A549 (cell line): ENCODE measurements at regions not wholly inside any gene's neighbourhood (a gene's known extent, or its start where the extent isn't known, plus 50 kb on each side); places are given as distances from the start of the nearest gene placed in this dataset.
"Not testable (repeated sequence)": the region's sequence is repeated elsewhere in the genome, so short reads cannot be mapped to it uniquely, and the experiment has no call there.

Experiments used
- ATAC-seq, 2 experiments: fragments of 200-7000 bp in 1 of 2; fragments of >200 bp in 1 of 2; cut with Nextera tagmentation in 1 of 2; cut with Tn5 transposase in 1 of 2; 3 replicates each; pipeline versions ENCODE4 v1.8.0 to v1.9.1; 2018 to 2020; ENCODE audit warnings: mild to moderate bottlenecking in 1 of 2, moderate library complexity in 1 of 2
- CTCF ChIA-PET: fragments of 300-600 bp; sonication (Branson Sonifier 250); formaldehyde crosslinking; extraction: SDS; loops from one replicate; lab custom pipeline; 2021; ENCODE audit warnings: antibody characterized with exemption, inconsistent platforms; lab: Yijun Ruan, JAX
- POLR2A ChIA-PET: fragments of 350-600 bp; formaldehyde crosslinking; extraction: SDS; loops from one replicate; lab custom pipeline; 2021; ENCODE audit warnings: antibody characterized with exemption, inconsistent platforms; lab: Yijun Ruan, JAX
- DNase-seq, 2 experiments: peaks; one replicate each; pipeline versions ENCODE4 v3.0.0 to v3.0.0-alpha.2; 2011 to 2016; ENCODE audit warnings: low read depth in 1 of 2, low spot score in 1 of 2
- FAIRE-seq: peaks from 2 replicates; lab custom pipeline; 2011; peaks lifted over from hg19 to GRCh38; lab: Jason Lieb, UNC
- H3K27ac ChIP-seq, 2 experiments: fragments of >200 bp; sonication (Bioruptor Twin); formaldehyde crosslinking; 3 replicates each; pipeline ENCODE4 v1.5.1; 2016 to 2017
- H3K4me1 ChIP-seq: fragments of >200 bp; sonication (Bioruptor Twin); formaldehyde crosslinking; 3 replicates; pipeline ENCODE4 v1.6.1; 2016
- H3K4me2 ChIP-seq: fragments of >200 bp; sonication (Bioruptor Twin); formaldehyde crosslinking; 3 replicates; pipeline ENCODE4 v1.6.1; 2016
- H3K4me3 ChIP-seq: fragments of >200 bp; sonication (Bioruptor Twin); formaldehyde crosslinking; 3 replicates; pipeline ENCODE4 v1.5.1; 2016
- H3K9me3 ChIP-seq: fragments of >200 bp; sonication (Bioruptor Twin); formaldehyde crosslinking; 3 replicates; pipeline ENCODE4 v1.6.1; 2016
- BHLHE40 ChIP-seq: IDR thresholded peaks from 2 replicates; pipeline ENCODE4 v1.6.1; 2012; ENCODE audit warnings: low read depth, low read length, inconsistent platforms
- CBX2 ChIP-seq: fragments of 200-600 bp; sonication (generic); IDR thresholded peaks from 2 replicates; pipeline ENCODE4 v1.6.1; 2016; ENCODE audit warnings: low read depth, mild to moderate bottlenecking, borderline replicate concordance
- EP300 ChIP-seq, 2 experiments: fragments of >200 bp; sonication (Bioruptor Twin); formaldehyde crosslinking; IDR thresholded peaks; 2 replicates in 1 of 2; 3 replicates in 1 of 2; pipeline ENCODE4 v1.6.1; 2016 to 2017
- FOSL2 ChIP-seq, 2 experiments: fragments of 450-650 bp in 1 of 2; fragments of >200 bp in 1 of 2; sonication (Bioruptor Twin) in 1 of 2; formaldehyde crosslinking; IDR thresholded peaks; 2 replicates each; pipeline versions ENCODE4 v1.5.0 to v1.6.1; 2016 to 2020; ENCODE audit warnings: mild to moderate bottlenecking in 1 of 2, moderate library complexity in 1 of 2
- FOXS1 ChIP-seq: fragments of 250-450 bp; sonication (Bioruptor Pico); IDR thresholded peaks from 2 replicates; pipeline ENCODE4 v1.5.0; 2020; ENCODE audit warnings: mild to moderate bottlenecking, moderate library complexity
- GATA3 ChIP-seq: IDR thresholded peaks from 2 replicates; pipeline ENCODE4 v1.6.1; 2012; ENCODE audit warnings: borderline replicate concordance
- HOXB13 ChIP-seq: fragments of 250-450 bp; sonication (Bioruptor Pico); IDR thresholded peaks from 2 replicates; pipeline ENCODE4 v1.5.0; 2020; ENCODE audit warnings: low read depth, mild to moderate bottlenecking, moderate library complexity
- MAFK ChIP-seq: fragments of 450-650 bp; IDR thresholded peaks from 2 replicates; pipeline ENCODE4 v1.6.1; 2014; ENCODE audit not compliant: partially characterized antibody
- MYC ChIP-seq: IDR thresholded peaks from 2 replicates; pipeline ENCODE4 v1.6.1; 2012; ENCODE audit warnings: mild to moderate bottlenecking, inconsistent platforms, low read length, improper control_type of control experiment, borderline replicate concordance
- NFE2L2 ChIP-seq: fragments of 150-350 bp; conservative IDR thresholded peaks from 2 replicates; pipeline ENCODE4 v1.6.1; 2014; ENCODE audit warnings: low read length
- POLR2AphosphoS2 ChIP-seq: conservative IDR thresholded peaks from 2 replicates; pipeline ENCODE4 v1.6.1; 2012; ENCODE audit warnings: low read length, improper control_type of control experiment, inconsistent platforms
- RFX5 ChIP-seq: fragments of 450-650 bp; IDR thresholded peaks from 2 replicates; pipeline ENCODE4 v1.7.1; 2014; ENCODE audit warnings: antibody characterized with exemption, mild to moderate bottlenecking, moderate library complexity
- RNF2 ChIP-seq: fragments of 200-600 bp; sonication (generic); IDR thresholded peaks from 2 replicates; pipeline ENCODE4 v1.6.1; 2016; ENCODE audit warnings: low read depth, mild to moderate bottlenecking, antibody characterized with exemption, moderate library complexity, borderline replicate concordance
- SMC3 ChIP-seq: fragments of >200 bp; sonication (Bioruptor Twin); formaldehyde crosslinking; IDR thresholded peaks from 3 replicates; pipeline ENCODE4 v1.6.1; 2018; ENCODE audit warnings: inconsistent platforms
- ZC3H11A ChIP-seq: fragments of 450-650 bp; IDR thresholded peaks from 2 replicates; pipeline ENCODE4 v1.6.1; 2014; ENCODE audit warnings: antibody characterized with exemption, mild to moderate bottlenecking
- ZNF302 ChIP-seq: fragments of 250-450 bp; sonication (Bioruptor Pico); IDR thresholded peaks from 2 replicates; pipeline ENCODE4 v1.9.0; 2021; ENCODE audit warnings: inconsistent platforms, mild to moderate bottlenecking, moderate library complexity
- WGBS: methylation state at CpG from one replicate; pipeline ENCODE4 v1.1.6; 2017; ENCODE audit errors: missing lambda C conversion rate; 5-methylcytosine and 5-hydroxymethylcytosine counted together
- TF ChIP-seq, protein P1 (sequence below): fragments of >200 bp; sonication (Bioruptor Twin); formaldehyde crosslinking; IDR thresholded peaks from 2 replicates; pipeline ENCODE4 v1.6.1; 2016
- TF ChIP-seq, protein P2 (sequence below): fragments of 450-650 bp; IDR thresholded peaks from 2 replicates; pipeline ENCODE4 v1.6.1; 2014; ENCODE audit warnings: antibody characterized with exemption
- TF ChIP-seq, protein P3 (sequence below): fragments of 150-350 bp; IDR thresholded peaks from 2 replicates; pipeline ENCODE4 v1.6.1; 2014; ENCODE audit warnings: low read depth, mild to moderate bottlenecking, low read length
- TF ChIP-seq, protein P4 (sequence below): IDR thresholded peaks from 2 replicates; pipeline ENCODE4 v1.6.1; 2012; ENCODE audit warnings: low read depth, borderline replicate concordance

DNA sequence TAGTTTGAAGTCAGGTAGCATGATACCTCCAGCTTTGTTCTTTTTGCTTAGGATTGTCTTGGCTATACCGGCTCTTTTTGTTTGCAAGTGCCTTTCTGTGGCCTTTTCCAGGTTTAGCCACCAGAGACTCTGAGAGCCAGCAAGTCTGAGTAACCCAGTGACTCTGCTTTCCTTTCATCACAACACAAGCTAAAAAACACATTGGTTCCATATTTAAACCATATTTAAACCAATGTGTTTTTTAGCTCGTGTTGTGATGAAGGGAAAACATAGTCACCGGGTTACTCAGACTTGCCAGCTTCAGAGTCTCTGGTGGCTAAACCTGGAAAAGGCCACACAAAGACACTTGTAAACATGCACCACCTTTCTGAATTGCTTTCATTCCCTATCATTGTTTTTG is 493.3 kb downstream of the NTRK2 start:
- Histone ChIP-seq H3K9me3 (no peaks in the 10 kb centered on the region; the same call in 2 of the 3 replicates), H3K4me3 (no peak overlapping the region), H3K4me1 (no peaks in the 10 kb centered on the region), H3K4me2 (no peak overlapping the region), H3K27ac (no peak overlapping the region)
- no peak for DNase-seq
- POLR2A ChIA-PET, result no interaction called here
- TF ChIP-seq BHLHE40 (no peak), ZC3H11A (no peak), NFE2L2 (no peak), MAFK (no peak), EP300 (IDR thresholded peaks at IDR 0.05) (no peak), FOSL2 (IDR thresholded peaks at IDR 0.05) (no peak), FOSL2 (CRISPR knock-in tag; IDR thresholded peaks at IDR 0.05) (no peak), RFX5 (no peak), GATA3 (no peak)
- TF ChIP-seq, protein P1, sequence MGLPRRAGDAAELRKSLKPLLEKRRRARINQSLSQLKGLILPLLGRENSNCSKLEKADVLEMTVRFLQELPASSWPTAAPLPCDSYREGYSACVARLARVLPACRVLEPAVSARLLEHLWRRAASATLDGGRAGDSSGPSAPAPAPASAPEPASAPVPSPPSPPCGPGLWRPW, result no peak
- CTCF ChIA-PET, result interaction anchor here (0.9 kb wide), 1 partner anchor 12 kb away, joined by 3 read pairs; no protein-coding TSS in a partner anchor
- no peak for ATAC-seq
- no peak for FAIRE-seq
- WGBS, result 51% methylated on average over 3 of the region's 3 CpGs

DNA sequence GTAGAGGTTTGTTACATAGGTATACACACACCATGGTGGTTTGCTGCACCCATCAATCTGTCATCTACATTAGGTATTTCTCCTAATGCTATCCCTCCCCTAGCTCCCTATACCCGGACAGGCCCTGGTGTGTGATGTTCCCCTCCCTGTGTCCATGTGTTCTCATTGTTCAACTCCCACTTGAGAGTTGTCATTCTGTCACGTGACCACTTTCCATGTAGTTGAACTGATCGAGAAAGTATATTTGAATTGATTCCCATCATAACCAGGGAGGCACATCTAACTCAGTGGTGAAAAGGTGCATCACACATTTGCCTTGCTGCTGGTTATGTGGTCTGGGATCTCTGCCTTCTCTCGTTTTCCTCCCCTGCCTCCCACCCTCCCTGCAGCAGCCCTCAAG is 491.4 kb downstream of the NTRK2 start:
- H3K4me1 ChIP-seq, FAIRE-seq, ATAC-seq, POLR2A ChIA-PET, H3K27ac ChIP-seq, H3K9me3 ChIP-seq, H3K4me2 ChIP-seq, CTCF ChIA-PET, H3K4me3 ChIP-seq, DNase-seq: not testable (repeated sequence)
- WGBS, result 7% methylated on average over 4 of the region's 4 CpGs
- TF ChIP-seq, protein P2, sequence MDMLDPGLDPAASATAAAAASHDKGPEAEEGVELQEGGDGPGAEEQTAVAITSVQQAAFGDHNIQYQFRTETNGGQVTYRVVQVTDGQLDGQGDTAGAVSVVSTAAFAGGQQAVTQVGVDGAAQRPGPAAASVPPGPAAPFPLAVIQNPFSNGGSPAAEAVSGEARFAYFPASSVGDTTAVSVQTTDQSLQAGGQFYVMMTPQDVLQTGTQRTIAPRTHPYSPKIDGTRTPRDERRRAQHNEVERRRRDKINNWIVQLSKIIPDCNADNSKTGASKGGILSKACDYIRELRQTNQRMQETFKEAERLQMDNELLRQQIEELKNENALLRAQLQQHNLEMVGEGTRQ, result 0 out of 2 replicates have a peak, but pooled peaks have one; percentile 38

DNA sequence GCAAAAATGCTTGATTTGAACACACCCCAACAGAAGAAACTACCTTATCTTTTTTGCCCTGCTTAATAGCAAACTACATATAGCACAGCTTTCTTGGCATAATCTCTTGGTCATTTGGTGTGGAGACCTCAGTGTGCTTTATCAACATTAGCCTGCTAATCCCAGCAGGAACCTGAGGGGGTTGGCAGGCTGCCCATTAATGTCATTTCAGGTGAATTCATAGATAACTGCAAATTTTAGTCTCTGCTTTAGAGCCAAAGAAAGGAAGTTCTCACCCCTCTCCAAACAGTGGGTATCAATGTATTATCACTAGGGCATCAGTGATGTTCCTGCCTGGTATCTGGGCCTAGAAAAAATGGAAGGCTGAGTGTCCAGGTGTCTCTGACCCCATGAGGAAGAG is 489.0 kb downstream of the NTRK2 start:
- DNase-seq (no peak), ATAC-seq (no peak), FAIRE-seq (no peak)
- H3K4me3 ChIP-seq, result no peak overlapping the region
- no peaks in the 10 kb centered on the region for H3K4me1 ChIP-seq
- POLR2A ChIA-PET, result no interaction called here
- no peak overlapping the region for H3K4me2 ChIP-seq
- TF ChIP-seq CBX2, result no peak
- TF ChIP-seq SMC3, result no peak
- TF ChIP-seq RNF2, result no peak
- TF ChIP-seq POLR2AphosphoS2, result no peak
- no peak for TF ChIP-seq ZNF302 (CRISPR knock-in tag)
- H3K27ac ChIP-seq, result no peak overlapping the region
- no peaks in the 10 kb centered on the region; the same call in 2 of the 3 replicates for H3K9me3 ChIP-seq
- CTCF ChIA-PET, result no interaction called here

DNA sequence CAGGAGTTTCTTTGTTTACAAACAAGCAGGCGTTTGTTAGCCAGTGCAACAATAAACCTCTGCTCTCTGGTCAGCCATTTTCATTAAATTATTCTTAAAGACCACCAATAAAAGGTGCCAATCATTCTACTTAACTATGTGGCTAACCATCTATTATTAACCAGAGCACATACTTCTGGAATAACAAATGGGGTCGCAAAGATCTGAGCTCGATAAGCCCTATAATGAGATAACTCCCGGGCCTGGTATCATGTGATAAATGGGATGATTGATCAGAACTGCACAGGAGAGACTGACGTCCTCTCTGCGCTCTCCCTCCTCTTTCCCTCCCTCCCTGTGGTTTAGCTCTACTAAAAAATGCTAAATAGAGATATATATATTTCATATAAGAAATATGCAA is 488.2 kb downstream of the NTRK2 start:
- CTCF ChIA-PET, result interaction anchor here (0.7 kb wide), 1 partner anchor 8 kb away, joined by 3 read pairs; no protein-coding TSS in a partner anchor
- no peaks in the 10 kb centered on the region for H3K9me3 ChIP-seq
- WGBS, result 19% methylated on average over 6 of the region's 6 CpGs
- TF ChIP-seq, protein P3, sequence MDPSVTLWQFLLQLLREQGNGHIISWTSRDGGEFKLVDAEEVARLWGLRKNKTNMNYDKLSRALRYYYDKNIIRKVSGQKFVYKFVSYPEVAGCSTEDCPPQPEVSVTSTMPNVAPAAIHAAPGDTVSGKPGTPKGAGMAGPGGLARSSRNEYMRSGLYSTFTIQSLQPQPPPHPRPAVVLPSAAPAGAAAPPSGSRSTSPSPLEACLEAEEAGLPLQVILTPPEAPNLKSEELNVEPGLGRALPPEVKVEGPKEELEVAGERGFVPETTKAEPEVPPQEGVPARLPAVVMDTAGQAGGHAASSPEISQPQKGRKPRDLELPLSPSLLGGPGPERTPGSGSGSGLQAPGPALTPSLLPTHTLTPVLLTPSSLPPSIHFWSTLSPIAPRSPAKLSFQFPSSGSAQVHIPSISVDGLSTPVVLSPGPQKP, result no peak
- TF ChIP-seq EP300 (IDR thresholded peaks at IDR 0.05) (no peak), CBX2 (no peak), MYC (no peak), FOXS1 (CRISPR knock-in tag) (no peak), HOXB13 (CRISPR knock-in tag) (no peak), MAFK (no peak)
- TF ChIP-seq, protein P2, result no peak
- TF ChIP-seq, protein P4, sequence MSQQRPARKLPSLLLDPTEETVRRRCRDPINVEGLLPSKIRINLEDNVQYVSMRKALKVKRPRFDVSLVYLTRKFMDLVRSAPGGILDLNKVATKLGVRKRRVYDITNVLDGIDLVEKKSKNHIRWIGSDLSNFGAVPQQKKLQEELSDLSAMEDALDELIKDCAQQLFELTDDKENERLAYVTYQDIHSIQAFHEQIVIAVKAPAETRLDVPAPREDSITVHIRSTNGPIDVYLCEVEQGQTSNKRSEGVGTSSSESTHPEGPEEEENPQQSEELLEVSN, result no peak
- no peak overlapping the region for H3K27ac ChIP-seq
- FAIRE-seq, result no peak
- H3K4me1 ChIP-seq, result no peaks in the 10 kb centered on the region
- DNase-seq, result no peak
- H3K4me3 ChIP-seq, result no peak overlapping the region
- H3K4me2 ChIP-seq, result no peak overlapping the region
- POLR2A ChIA-PET, result no interaction called here
- ATAC-seq, result no peak
